Inferior parietal cortex (tissue), 1 donor: ENCODE measurements at regions not wholly inside any gene's neighbourhood (a gene's known extent, or its start where the extent isn't known, plus 50 kb on each side); places are given as distances from the start of the nearest gene placed in this dataset.

Experiments
- DNase-seq: peaks from one replicate; pipeline ENCODE4 v3.0.0-alpha.2; 2016; ENCODE audit errors: extremely low spot score

DNA sequence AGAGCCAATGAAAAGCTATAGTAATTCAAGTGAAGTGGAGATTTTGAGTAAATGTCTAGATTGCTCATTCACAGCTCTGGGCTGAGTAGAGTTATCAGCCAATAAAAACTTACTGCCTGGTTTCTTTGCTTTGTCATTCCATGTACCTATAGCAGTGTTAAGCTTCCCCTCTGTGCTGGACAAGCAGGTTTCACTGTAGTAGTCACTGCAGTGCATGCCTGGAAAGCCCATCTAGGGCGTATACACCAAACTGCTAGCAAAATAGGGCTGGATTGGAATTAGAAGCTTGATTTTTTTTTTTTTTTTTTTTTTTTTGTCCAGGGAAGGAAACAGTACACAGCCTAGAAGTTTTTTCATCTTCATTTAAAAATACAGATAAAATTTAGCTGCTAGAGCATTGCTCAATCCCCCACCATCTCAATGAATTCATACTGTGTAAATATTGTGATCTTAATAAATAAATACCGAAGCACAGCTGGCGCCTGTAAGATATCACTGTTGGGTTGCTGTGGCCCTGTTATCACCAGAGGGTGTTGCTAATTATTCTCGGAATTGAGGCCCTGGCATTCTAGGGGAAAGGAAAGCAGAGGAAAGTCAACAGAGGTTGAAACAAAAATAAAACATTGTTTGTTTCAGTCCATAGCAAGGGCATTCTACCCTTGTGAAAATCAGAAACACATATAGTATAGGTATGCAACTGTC lies 968.5 kb upstream of the GJE1 start:
- no peak for DNase-seq

DNA sequence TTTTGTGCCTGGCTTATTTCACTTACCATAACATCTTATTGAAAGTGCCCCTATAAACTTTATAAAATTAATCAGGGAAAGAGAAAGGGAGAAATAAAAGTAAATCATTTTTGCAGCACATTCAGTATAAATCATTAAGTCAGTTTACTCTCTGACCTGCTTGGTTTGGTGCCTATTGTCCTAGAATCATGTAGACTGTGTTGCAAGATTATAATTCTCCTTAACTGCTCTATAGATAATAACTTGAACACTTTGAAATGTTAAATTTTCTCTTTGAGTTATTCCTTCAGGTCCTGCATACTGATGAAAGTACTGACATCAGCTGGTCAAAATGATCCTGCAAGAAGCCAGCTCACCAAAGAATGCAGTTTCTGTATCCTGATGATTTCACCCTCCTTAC lies 969.6 kb upstream of the GJE1 start:
- DNase-seq = no peak

DNA sequence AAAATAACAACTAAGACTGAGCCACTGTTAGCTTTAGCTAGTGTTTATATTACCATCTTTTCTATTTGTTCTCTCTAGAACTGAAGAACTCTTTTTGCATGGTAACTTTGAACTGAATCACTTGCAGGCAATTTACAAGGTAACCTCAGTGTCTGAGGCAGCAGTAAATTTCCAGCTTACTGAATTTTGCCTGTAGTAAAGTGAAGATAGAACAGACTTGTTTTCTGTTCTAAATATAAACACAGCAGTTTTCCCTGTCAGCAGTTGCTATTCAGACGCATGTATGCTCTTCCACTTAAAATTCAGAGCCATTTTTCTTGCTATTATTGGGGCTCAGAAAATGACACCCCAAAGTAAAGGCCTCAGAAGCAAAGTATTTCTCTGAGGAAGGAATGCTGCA lies 974.0 kb upstream of the GJE1 start:
- peak; percentile 17 for DNase-seq

DNA sequence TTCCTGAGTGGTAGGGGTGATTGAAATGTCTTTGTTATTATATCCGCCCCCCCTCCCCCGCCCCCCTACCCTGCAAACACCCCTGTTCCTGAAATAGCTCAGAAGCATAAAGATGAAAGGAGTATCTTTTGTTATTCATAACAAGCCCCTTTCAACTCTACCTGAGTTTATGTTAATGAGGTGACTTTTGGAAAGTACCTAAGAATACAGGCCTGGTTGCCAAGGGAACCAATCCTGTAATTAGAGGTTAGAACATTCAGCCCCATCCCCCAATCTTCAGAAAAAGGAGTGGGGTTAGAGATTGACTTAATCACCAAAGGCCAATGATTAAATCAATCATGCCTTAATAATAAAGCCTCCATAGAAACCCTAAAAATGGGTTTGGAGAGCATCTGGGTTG lies 979.2 kb upstream of the GJE1 start:
- DNase-seq = no peak

DNA sequence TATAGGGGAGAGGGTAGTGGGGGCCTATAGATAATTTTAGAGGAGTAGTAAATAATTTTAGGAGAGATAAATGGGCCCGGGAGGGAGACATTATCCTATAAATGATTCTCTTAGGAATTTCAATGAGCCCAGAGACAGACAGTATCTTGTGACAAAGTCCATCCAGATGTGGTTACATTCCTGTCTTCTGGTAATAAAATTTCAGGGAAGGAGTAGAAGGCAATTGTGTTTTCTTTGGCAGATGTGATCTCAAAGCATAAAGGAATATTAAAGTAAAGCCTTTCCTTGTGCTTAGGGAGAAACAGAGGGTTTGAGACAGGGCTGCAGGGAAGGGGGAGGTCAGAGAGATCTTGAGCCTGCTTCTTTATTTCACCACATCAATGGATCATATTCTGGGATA lies 979.8 kb upstream of the GJE1 start:
- DNase-seq = no peak

DNA sequence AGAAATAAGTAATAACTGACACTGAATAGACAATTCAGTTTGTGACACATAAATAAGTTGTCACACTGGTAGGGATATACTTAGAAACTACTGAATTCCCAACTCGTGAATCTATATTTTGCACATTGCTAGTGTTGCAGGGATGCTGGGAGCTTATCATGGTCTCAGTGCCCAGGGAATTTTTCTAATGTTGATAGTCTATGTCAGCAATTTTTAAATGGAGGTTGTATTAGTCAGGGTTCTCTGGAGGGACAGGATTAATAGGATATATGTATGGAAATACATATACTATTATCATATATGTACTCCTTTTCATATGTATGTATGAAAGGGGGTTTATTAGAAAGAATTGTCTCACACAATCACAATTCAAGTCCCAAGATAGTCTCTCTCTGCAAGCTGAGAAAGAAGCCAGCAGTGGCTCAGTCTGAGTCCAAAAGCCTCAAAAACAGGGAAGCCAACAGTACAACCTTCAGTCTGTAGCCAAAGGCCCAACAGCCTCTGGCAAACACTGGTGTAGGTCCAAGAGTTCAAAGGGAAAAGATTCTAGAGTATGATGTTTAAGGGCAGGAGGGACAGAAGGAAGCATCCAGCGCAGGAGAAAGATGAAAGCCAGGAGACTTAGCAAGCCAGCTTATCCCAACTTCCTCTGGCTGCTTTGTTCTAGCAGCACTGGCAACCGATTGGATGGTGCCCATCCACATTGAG lies 980.9 kb upstream of the GJE1 start:
- DNase-seq = no peak

DNA sequence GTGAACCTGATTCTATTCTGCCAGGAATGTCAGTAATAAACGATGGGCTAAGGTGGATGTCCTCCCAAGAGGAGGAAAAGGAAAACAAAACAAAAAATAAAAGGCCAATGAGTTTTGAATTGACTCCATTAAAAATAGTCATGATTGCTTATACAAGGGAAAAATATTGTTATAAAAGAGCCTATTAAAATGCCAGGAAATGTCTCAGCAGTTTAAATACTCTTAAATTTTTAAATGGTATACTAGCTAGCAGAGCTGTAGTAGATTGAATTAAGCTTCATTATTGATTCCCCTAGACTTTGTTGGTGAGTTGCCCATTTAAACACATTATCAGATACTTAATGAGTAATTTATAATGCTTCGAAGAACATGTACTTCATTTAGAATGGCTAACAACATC lies 990.9 kb upstream of the GJE1 start:
- DNase-seq = no peak

DNA sequence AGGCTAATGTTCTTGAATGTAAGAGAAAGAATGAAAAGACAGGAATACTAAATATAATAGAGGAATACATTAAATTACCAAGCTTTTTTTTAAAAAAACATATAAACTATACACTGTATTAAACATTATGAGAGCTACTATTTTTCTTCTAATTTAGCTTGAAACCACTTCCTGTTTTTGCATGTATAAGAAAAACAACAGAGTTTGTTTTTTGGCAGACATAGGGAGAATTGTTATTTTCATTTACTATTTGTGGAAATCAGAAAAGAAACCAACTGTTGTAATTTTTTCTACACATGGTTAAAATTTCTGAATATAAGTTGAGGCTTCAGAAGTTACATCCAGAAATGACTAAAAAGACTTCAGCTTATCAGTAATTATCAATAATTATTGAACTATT lies 991.8 kb upstream of the GJE1 start:
- no peak for DNase-seq

DNA sequence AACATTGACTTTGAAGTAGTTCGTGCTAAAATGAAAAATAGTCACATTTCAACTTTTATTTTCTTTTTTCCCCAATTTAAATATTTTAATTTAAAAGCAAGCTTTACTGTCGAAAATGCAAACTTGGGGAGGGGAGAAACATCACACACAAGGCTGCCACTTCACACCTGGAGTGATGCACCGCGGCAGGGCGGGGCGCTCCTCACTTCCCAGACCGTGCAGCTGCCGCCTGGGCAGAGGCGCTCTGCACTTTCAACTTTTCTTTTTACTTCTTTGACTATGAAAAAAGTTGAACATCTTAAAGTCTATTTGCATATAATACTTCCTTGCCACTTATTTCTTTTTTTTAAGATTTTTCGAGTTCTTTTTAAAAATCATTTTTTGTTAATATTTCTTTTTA lies 993.3 kb upstream of the GJE1 start:
- DNase-seq = no peak

DNA sequence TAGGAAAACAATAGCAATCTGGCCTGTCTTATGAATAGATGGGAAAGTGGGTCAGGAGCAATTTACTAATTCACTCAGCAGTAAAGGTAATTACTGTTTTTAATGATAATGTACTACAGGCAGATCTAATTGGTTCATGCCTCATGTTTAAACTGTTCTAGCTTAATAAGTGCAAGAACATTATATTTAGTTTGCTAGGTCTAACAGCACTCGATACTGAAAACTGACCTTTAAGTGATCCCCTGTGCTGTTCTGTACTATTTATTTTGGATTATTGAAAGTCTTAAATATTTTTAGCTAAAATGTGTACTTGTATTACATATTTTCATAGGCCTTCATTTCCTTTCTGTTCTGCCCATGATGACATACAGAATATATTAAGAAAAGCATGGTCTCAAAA lies 998.0 kb upstream of the GJE1 start:
- DNase-seq = no peak

DNA sequence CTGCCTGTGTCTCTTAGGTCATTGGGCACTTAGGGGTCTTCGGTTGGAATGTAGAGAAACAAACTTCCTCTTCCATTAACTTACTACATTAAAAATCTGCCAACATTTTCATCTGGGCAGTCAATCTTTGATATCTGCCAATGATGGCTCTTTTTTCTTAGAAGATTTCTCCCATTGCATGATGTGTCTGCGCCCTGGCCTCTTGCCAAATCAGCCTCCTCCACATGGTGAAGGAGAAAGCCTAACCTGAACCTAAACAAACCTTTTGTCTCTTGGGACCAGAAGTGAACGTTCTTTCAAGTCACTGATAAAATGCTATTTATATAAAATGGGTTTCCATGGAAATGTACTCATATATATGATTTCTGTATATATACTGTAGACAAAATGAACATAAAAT lies 998.9 kb upstream of the GJE1 start:
- DNase-seq = no peak

DNA sequence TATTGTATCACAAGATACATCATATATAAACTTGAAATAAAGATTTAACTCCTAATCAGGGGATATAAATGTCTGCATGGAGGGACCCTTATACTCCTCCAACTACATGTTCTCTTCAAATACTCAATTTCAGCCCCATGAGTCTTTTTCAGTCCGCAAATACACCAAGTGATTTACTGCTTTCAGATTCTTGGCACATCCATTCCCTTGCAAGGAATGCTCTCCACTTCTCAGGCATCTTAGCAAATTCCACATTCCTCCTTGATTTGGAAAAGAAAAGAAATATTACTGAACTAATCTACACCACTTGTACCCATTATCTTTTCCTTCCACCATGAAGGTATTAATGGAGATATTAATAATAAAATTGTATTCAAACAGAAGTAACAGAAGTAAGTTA lies 999.4 kb upstream of the GJE1 start:
- no peak for DNase-seq

DNA sequence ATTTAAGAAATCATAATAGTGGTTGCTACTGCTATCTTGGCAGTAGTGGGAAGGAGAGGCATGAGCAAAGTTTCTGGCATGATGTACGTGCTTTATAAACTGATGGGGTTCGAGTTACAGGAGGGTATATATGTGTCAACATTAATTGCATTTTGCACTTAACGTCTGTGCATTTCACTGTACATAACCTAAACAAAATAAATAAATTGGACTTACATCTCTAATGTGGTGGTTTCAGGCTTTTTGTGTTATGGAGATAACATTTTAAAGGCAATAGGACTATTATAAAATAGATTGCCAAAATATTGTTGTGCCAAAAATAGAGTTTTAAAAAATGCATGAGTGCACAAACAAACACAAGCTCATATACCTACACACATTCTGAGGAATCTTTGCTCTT lies 1001.1 kb upstream of the GJE1 start:
- DNase-seq = no peak

DNA sequence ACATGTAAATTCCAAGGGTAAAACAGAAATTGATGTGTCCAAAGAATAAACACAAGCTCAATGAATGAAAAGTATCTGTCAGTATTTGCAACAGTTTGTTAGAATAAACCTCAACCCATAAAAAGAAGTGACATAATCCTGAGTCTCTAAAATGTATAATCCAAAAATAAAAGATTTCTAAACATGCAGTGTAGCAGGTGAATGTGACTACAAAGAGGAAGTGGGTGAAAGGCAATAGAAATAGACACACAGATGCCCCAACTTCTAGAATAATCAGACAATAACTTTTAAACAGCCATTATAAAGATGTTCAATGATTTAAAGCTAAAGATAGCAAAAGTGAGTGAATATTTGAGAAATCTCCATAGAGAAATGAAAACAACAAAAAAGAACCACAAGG lies 1009.2 kb upstream of the GJE1 start:
- DNase-seq = no peak

DNA sequence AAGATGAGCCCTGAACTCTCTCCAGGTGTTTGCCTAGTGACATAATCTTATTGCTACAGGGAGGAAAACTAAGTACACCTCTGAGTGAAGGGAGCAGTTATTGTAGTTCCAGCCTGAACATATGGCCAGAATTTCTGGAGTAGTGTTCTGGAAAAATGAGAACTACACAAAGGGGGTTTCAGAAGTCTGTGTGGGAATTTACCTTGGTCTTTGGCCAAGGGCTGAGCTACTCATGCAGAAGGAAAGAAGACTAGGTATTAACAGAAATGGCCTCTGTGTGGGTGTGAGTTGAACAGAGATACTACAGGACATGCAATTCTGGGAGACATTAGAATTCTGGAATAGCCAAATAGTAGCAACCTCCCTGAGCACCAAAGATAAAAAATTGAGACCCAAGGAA lies 1009.7 kb upstream of the GJE1 start:
- DNase-seq = no peak

DNA sequence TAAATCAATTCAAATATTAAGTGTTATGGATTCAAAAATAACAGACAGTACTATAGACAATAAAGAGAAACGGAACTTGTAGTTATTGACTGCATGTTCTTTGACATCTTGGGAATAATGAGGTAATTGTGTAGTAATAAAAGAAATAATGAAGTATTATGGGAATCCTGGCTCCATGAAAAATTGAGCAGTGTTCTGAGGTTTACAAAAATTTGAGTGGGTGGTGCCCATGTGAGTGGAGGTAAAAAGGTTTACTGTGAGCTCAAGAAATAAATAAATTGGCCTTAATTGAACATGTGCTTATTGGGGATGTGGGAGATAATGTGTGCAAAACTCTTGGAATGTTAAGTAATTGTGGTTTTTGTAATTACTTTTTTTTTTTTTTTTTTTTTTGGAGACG lies 1013.7 kb upstream of the GJE1 start:
- DNase-seq = no peak

DNA sequence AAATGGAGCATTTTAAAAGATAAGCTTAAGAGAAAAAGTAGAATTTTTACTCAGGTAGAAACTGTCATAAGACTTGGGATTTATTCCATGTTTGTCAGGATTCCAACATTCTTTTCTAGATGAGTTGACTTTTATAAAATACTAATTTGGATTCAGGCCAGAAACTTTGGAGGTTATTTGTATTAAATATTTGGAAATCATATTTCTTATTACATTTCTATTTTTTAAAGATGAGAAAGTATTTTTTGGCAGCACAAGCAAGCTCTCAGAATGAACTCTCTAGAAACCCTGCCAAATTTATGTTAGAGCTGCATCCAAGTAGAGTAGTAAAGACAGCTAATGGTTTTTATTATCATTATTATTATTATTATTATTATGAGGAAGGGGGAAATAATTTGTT lies 1014.9 kb upstream of the GJE1 start:
- DNase-seq = no peak

DNA sequence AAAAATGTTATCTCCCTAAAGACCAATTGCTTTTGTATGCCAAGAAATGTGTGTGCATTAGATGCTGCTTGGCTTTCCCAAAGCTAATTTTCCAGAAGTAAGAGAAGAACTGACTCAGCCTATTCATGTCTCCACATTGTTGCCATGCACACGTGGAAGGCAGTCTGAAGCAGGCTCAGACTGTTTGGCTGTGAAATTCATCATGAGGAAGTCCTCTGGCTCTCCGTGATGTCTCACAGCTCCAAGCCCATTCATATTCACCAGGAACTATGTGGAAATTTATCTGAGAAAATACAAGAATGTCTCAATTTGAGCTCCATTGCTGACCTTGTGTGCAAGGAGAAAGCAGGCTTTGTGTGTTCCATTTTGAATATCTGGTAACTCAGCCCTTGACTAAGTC lies 1022.2 kb upstream of the GJE1 start:
- peak; percentile 19 for DNase-seq

DNA sequence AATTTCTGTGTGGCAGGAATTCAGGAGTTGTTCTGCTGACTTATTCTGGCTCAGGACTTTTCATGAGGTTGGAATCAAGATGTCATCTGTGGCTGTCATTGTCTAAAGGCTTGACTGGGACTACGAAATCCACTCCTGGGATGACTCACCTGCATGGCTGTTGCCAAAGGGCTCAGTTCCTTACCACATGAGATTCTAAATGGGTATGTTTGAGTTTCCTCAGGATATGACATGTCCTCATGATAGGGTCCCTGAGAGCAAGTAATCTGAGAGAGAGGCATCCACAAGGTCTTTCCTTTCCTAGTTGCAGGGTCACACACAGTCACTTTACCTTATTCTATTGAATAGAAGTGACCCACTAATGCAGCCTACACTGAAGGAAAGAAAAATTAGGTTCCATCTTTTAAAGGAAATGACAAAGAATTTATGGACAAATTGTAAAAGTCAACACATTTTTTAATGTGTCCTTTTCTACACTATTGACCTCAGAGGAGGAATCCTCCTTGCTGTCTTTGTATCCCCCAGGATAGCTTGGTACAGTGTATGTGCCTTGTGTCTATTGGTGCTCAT lies 1025.0 kb upstream of the GJE1 start:
- DNase-seq = no peak

DNA sequence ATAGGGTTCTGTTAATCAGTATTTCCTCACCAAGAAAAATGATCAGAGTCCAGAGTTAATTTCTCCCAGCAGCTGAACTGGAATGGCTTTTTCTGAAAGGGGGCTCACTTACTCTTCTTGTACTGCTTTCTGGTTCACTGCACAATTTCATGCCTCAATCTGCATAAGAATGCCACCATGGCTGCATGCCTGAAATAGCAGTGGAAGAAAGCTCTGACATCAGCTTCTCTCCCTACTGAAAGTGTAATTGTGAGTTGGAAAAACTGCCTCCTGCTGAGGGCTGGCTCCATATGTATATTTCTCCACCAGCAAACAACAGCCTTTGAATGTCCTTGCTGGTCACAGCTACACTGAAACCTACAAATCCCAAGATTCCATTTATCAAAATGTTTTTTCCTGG lies 1027.2 kb upstream of the GJE1 start:
- DNase-seq = no peak

DNA sequence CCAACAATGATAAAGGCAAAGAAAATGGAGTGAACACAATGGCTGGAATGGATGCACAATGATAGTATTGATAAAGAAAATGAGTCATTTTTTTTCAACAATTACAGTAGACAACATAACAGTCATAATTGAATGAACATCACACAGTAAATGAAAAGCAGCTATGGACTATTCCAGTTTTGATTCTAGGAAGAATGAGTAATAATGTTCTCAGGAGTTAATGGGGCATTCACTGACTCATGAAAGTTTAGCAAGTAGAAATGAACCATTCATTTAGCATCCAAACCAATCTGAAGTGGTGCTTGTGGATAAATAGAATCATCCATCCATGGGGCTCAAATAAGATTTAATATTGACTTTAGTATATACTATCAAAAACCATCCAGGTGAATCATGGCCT lies 1029.5 kb upstream of the GJE1 start:
- no peak for DNase-seq

DNA sequence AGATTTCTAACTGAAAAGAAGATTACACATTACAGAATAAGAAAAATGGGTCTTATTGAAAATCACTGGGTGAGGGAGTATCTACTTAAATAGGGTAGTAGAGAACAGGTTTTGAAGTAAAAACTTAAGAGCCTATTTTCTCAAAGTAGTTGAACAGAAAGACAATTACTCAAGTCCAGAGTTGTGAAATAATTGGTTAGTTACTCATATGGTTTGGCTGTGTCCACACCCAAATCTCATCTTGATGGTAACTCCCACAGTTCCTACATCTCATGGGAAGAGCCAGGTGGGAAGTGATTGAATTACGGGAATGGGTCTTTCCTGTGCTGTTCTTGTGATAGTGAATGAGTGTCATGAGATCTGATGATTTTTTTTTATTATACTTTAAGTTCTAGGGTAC lies 1035.3 kb upstream of the GJE1 start:
- no peak for DNase-seq

DNA sequence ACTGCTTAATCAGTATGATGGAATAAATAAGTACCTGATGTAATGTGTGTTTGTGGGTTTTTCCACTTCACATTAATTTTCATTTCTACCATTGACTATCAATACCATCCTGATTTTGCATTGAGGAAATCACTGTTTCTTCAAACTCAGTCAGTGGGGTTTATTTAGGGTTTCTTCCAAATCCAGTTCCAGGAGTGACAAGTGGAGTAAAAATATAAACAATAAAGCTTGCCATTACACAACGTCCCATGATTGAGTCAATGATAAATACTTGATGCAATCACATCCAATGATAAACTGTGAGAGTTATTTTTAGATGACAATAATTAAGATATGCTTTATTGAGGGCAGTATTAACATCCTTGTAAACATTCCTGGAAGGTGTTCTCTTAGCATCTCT lies 1037.4 kb upstream of the GJE1 start:
- DNase-seq = no peak

DNA sequence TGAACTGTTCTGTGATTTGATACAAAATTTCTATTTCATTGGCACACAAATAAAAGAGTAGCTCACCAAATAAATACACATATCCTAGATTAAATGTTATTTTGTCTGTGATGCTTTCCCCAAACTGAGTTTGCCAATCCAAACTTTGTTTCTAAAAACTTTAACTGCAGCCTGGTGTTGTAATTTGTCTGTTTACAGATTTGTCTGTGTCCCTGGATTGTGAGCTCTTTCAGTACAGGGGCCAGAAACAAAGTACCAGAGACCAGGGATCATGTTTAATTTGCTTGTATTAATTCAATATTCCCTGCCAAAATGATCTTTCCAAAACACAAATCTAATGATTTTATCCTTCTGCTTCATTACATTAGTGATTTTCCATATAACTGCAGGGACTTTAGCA lies 1044.6 kb upstream of the GJE1 start:
- no peak for DNase-seq
